ENCODE measurements at regions not wholly inside any gene's neighbourhood (a gene's known extent, or its start where the extent isn't known, plus 50 kb on each side); places are given as distances from the start of the nearest gene placed in this dataset.
"Not testable (repeated sequence)": the region's sequence is repeated elsewhere in the genome, so short reads cannot be mapped to it uniquely, and the experiment has no call there.

DNA sequence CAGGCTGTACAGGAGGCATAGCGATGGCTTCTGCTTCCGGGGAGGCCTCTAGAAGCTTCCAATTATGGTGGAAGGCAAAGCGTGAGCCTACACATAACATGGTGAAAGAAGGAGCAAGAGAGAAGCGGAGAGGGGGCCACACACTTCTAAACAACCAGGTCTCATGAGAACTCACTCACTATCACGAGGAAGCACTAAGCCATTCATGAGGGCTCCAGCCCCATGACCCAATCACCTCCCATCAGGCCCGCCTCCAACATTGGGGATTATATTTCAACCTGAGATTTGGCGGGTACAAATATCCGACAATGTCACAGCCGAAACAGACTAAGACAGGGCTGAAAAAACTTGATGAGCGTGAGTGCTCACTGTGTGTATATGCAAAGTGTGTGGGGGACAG, 89.3 kb upstream of the CNIH3 start:
- intact Hi-C loops (cut with micrococcal nuclease) = no loop called here

DNA sequence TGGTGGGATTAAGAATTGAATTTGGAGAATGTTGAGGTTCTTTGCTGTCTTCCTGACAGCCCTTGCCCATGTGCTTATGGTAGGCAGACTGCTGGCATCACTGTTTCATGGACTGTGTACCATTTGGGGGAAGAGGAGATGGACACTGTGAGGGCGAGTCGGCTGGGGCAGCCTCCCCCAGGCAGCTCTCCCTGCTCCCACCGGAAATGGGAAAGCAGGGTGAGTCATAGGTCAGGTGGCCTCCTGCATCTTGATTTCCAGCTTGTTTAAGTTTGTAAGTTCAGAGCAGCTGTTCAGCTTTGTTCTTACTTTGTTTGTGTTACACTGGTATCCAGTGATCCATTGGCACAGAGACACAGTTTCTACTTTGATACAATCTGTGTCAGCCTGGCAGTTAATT, 87.2 kb upstream of the CNIH3 start:
- intact Hi-C loops (cut with micrococcal nuclease) = no loop called here

DNA sequence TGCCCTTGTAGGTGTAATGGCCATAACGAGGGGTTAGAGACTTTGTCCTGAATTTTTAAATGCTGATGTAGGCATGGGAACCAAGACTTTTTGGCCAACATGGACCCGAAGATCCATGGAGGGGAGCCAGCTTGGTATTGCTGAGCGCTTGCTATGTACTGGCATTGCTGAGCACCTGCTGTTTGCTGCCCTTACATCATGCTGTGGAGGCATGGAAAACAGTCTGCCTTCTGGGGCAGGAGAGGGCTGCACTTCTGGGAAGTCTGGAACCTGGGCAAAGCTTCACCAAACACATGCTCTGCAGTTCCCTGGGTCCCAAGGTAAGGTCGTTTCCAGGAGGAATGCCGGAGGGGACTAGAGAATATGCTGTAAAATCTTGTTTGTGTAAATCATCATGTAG, 86.3 kb upstream of the CNIH3 start:
- intact Hi-C loops (cut with micrococcal nuclease) = no loop called here

DNA sequence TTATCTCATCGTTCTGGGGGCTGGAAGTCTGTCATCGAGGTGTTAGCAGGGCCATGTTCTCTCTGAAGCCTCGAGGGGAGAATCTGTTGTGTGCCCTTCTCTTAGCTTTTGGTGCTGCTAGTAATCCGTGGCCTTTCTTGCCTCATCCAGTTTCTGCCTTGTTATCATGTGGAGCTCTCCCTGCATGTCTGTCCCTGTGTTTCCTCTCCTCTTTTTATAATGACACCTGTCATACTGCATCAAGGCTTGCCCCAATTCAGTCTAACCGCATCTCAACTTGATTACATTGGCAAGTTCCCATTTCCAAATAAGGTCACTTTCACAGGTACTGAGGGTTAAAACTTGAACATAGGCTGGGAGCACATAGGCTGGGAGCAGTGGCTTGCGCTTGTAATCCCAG, 82.6 kb upstream of the CNIH3 start:
- intact Hi-C loops (cut with micrococcal nuclease) = no loop called here

DNA sequence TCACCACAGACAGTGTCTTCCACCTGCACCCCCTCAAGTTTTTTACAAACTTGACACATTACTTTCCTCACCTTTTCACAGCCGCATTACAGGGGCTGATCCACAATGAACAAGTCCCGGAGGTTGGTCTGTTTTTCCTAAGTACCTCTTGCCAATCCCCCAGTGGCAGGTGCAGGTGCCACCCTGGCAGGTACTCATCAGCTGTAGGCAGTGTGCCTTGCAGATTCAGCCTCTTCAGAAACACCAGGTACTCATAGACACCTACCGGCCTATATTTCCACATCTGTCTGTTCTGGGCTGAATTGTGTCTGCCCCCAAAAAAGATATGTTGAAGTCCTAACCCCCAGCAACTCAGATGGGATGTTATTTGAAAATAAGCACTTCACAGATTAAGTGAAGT, 81.4 kb upstream of the CNIH3 start:
- intact Hi-C loops (cut with micrococcal nuclease) = no loop called here

DNA sequence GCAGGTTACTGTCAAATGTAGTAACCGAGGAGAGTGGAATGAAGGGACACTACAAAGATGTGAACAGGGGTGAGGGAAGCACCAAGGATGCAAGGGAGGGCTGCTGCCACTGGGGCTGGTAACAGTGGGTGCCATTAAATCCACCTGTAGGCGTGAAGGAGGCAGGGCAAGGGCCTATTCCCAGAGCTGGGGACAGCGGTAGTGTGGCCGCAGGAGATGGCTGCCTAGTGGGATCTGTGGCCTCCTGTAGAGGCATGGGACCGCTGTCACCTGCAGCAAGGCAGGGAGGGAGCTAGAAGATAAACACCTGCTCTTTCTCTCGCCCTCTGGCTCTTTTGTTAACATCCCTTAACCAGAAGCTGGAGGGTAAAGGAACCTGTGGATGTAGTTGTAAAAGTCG, 80.5 kb upstream of the CNIH3 start:
- intact Hi-C loops (cut with micrococcal nuclease) = no loop called here

DNA sequence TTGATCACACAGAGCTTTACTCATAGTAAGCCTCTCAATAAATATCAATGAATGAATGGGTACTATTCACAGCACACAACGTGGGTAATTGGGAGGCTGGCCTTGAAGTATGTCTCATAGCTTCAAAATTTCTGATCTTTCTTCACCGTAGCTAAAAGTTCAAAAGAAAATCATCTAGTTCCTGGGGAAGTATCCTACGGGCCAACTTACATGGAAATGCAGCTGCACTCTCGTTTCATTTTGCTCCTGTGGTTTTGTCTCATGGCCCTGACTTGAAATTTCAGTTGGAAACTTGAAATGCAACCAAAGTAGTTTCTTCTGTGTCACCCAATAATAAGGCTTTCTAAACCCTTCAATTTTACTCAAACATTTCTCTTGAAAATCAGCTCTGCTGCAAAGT, 76.1 kb upstream of the CNIH3 start:
- intact Hi-C loops (cut with micrococcal nuclease) = no loop called here

DNA sequence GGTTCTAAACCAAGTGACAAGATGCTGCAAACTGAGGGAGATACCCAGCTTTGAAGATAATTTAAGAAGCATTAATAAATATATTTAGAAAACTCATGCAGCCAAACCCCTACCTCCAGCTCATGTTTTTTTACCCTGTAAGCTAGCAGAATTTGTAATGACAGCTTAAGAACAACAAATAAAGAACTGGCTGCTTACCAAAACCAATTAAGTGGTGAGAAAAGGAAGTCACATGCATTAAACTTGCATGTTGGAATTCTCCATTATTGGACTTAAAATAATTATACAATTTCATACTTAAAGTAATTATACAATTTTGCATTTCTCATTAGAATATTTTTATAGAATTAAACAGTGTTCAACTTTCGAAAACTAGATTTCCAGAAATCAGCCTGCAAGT, 75.6 kb upstream of the CNIH3 start:
- intact Hi-C loops (cut with micrococcal nuclease) = no loop called here

DNA sequence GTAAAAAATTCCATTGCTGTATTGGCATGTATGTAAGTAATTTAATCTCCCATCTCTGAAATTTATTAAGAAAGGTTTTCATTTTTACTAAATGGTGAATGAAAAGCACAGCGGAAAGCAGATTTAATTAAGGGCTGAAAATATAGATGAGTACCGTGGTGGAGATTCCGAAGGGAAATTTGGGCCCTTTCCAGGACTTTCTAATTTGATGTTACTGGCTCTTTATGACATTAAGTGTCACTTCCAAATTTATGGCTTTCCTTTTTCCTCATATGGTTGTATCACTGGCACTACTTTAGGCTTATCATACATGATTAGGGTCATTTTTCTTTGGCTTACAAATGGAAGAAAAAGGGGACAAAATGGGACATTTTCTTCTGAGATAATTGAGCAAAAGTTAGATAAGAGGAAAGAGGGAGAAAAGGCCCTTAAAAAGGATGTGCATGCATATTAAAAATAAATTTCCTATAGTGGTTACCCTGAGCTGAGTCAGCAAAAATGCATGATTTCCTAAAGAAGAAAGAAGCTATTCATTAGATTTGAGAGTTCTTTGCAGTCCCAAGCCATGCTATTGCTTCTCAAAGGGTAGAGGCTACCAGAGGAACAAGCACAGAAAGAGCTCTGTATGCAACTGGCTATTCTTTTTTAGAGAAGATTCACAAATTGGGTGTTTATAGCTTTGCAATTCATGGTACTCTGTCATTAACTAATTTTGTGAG, 74.9 kb upstream of the CNIH3 start:
- intact Hi-C loops (cut with micrococcal nuclease) = no loop called here

DNA sequence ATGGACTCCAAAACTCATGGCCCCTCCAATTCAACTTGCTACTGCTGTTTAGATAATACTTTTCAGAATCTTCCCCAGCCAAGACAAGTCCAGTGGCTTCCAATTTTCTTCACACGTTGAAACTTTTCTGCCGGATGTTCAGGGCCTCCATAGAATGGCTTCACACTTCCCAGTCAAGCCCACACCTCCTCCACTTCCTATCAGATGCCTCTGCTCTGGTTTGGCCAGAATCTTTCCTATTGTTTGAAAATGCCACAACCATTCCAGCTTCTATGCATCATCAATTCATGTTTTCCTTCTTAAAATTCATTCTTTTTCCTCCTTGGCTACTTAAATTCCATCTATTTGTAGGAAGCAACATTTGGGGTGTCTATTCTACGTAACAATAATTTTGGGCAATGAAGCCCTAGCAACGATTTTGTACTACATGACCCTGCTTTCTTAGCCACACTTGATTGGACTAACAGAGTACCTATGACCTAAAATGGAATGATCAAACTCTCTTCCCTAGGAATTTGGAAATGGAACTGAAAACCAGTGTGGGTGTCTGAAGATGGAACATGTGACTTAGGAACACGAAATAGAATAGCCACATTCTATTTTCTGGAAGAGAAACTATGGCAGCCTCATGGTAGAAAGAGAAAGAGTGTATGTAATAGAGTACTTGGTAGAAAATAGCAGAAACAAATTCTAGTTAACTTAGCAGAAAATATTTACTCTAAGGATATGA, 74.1 kb upstream of the CNIH3 start:
- intact Hi-C loops (cut with micrococcal nuclease) = loop anchor here (1.0 to 2.0 kb wide), 2 partner anchors 44 to 81 kb away; no protein-coding TSS in a partner anchor

DNA sequence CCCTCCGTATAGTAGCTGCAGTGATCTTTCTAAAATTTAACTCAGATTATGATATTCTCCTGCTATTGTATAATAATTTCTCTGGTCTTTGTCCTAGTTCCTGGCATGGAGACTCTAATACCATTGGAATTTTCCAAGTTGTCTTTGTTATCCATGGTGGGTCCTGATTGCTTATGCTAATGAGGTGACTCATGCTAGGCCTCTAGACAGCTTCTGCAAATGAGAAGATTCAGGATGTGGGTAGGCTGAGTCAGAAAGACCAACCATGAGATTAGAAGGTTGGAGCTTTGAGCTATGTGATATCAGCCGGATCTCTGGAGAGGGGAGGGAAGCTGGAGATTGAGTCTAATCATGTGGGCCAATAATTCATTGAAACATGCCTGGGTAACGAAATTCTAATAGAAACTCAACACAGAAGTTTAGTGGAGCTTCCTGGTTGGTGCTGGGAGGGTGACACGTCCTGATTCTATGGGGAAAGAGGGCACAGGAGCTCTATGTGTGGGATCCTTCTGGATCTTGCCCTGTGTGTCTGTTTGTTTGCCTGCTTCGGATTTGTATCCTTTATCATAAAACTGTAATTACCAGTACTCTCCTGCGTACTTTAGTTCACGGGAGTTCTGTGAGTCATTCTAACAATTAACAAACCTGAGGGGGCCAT, 73.2 kb upstream of the CNIH3 start:
- intact Hi-C loops (cut with micrococcal nuclease) = loop anchor here (1.0 to 2.0 kb wide), 2 partner anchors 45 to 80 kb away; no protein-coding TSS in a partner anchor

DNA sequence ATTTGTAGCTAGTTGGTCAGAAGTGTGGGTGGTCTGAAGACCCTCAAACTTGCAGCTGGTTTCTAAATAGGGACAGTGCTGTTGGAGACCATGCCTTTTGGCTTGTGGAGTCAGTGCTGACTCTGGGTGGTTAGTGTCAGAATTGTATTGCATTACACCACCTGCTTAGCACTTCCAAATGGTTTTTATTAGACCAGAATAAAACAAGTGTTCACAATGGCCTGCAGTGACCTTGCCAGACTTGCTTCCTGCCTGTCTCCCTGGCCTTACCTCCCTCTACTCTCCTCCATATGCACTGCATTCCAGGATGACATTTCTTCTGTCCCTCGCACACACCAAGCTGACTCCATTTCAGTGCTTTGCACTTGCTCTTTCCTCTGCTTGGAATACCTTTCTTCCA, 72.7 kb upstream of the CNIH3 start:
- intact Hi-C loops (cut with micrococcal nuclease) = loop anchor here (2.0 kb wide), 1 partner anchor 79 kb away; no protein-coding TSS in a partner anchor

DNA sequence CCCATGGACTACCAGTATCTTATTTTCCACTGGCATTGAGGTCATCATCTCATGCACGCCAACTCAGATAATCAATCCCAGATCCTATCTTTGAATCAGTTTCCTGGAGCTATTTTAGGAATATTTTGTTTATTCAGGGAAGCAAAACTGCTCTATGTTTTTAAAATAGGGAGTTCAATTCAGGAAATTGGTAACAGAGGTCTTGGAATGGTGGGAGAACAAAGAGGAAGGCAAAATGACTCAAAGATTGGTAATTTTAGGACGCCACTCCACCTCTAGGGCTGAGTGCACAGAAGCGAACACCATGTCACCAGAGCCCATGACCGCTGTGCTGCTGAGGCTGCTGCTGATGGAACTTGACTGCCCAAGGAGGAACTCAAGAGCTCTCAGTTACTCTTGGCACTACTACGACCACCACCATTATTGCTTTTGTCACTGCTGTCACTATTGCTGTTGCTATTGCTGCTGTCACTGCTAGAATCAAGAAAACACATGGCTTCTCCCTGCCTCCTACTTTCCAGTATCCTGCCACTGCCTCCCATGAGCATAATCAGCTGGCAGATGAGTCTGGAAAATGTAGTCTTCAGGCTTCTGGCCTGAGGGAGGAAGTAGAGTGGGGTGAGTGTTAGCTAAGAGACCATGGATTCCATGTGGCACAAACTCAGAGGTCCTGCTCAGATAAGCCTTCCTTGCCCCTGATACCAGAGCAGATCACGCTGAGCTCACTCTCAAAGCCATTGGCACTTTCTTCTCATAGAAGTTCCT, 71.6 kb upstream of the CNIH3 start:
- intact Hi-C loops (cut with micrococcal nuclease) = no loop called here

DNA sequence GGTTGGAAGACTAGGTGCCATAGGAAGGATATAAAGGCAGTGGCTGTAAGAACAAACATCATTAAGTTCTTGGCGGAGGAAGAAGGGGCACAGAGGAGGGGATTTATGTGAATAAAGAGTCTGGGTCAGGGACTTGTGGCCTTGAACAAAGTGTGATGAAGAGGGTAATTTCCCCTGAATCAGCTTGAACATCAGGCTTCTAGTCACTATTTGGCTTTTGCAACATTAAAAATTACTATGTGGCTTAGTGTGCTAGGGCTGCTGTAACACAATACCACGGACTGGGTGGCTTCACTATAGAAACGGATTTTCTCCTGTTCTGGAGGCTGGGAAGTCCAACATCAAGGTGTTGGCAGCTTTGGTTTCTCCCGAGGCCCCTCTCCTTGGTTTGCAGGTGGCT, 70.5 kb upstream of the CNIH3 start:
- intact Hi-C loops (cut with micrococcal nuclease) = no loop called here

DNA sequence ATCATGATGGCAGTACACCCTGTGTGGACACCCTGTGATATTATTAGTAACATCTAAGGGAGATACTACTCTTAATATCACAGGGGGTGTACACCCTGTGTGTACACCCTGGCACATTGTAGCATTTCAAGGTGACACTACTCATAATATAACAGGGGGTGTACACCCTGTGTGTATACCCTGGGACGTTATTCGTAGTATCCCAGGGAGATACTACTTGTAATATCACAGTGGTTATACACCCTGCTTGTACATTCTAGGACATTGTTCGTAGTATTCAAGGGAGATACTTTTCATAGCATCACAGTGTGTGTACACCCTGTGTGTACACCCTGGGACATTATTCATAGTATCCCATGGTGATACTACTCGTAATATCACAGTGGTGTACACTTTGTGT, 67.4 kb upstream of the CNIH3 start:
- intact Hi-C loops (cut with micrococcal nuclease) = no loop called here

DNA sequence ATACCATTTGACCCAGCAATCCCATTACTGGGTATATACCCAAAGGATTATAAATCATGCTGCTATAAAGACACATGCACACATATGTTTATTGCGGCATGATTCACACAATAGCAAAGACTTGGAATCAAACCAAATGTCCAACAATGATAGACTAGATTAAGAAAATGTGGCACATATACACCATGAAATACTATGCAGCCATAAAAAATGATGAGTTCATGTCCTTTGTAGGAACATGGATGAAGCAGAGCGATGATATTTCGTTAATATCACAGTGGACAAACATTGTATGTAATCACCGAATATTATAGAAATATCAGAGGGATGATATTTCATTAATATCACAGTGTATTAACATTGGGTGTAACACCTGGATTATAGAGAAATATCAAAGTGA, 64.9 kb upstream of the CNIH3 start:
- intact Hi-C loops (cut with micrococcal nuclease) = not testable (repeated sequence)

DNA sequence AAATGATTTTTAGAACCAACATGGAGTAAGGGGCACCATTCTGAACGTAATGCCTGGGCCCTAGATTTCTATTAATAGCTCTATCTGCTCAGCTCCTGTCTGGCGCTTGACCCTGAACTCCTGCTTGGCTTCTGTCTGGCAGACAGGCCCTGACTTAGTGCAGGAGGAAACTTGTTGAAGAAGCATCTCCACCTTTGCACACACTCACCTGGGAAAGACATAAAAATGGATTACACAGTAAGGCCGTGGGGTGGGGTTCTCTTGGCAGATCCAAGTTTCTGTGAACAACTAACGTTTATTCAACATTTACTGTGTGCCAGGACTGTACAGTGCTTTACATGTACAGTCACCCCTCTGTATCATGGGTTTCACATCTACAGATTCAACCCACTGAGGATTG, 62.1 kb upstream of the CNIH3 start:
- intact Hi-C loops (cut with micrococcal nuclease) = no loop called here

DNA sequence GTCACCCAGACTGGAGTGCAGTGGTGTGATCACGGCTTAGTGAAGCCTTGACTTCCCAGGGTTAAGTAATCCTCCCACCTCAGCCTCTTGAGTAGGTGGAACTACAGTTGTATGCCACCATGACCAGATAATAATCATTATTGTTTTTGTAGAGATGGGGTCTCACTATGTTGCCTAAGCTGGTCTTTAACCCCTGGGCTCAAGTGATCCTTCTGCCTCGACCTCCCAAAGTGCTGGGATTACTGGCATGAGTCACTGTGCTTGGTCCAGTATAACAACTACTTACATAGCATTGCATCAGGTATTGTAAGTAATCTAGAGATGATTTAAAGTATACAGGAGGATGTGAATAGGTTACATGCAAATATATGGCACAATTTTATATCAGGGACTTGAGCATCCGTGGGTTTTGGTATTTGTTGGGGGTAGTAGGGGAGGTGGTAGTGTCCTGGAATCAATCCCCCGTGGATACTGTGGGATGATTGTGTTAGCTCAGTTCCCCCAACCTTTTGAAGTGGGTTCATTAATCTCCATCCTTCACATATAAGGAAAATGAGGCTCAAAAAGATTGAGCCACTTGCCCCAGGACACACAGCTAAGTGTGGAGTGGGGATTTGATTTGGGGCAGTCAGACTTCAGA, 61.4 kb upstream of the CNIH3 start:
- intact Hi-C loops (cut with micrococcal nuclease) = no loop called here

DNA sequence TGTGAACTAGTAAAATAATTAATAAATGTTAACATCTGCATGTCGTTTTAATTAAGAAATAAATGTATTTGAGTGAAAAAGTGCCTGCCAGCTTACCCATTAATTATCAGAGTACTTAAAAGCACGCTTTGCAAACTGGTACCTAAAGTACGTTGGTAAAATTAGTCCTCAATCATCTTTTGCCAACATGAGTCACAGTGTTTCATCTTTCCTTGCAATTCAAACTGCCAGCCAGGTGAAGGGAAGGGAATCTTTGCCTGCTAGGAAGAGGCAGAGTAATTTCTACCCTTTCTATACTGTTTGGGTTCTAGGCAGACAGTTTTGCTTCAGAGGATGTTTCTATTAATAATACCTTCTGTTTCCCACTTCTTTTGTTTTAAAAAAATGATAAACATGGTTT, 57.2 kb upstream of the CNIH3 start:
- intact Hi-C loops (cut with micrococcal nuclease) = no loop called here

DNA sequence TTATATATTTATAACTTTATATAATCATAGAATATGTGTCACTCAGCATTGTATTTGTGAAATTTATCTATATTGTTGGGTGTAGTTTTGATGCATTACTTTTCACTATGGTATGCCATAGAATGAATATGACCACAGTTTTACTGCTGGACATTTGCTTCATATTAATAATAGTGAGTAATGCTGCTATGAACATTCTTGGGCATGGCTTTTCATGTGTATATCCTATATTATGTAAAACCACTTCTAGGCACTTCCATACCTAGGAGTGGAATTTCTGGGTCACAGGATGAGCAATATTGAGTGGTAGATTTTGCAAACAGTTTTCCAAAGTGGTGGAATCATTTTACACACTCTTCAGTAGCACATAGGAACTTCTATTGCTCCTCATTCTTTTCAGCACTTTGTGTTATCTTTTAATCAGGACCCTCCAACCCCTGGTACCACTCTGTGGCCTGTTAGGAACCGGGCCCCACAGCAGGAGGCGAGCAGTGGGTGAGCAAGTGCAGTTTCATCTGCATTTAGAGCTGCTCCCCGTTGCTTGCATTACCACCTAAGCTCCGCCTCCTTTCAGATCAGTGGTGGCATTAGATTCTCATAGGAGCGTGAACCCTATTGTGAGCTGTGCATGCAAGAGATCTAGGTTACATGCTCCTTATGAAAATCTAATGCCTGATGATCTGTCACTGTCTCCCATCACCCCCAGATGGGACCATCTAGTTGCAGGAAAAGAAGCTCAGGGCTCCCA, 56.0 kb upstream of the CNIH3 start:
- intact Hi-C loops (cut with micrococcal nuclease) = no loop called here

DNA sequence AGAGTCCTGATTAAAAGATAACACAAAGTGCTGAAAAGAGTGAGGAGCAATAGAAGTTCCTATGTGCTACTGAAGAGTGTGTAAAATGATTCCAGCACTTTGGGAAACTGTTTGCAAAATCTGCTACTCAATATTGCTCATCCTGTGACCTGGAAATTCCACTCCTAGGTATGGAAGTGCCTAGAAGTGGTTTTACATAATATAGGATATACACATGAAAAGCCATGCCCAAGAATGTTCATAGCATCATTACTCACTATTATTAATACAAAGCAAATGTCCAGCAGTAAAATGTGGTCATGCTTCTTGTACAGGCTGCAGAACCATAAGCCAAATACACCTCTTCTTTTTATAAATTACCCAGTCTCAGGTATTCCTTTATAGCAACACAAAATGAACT, 53.2 kb upstream of the CNIH3 start:
- intact Hi-C loops (cut with micrococcal nuclease) = not testable (repeated sequence)
